ENCODE measurements at regions not wholly inside any gene's neighbourhood (a gene's known extent, or its start where the extent isn't known, plus 50 kb on each side); places are given as distances from the start of the nearest gene placed in this dataset.

GRCh38 chr13:71977028-71977427, 110.0 kb upstream of the DACH1 start:
- DNase-seq = no peak
- H3K36me3 ChIP-seq (ENCODE audit: insufficient read depth, low read length) = no peaks in the 10 kb centered on the region
- no peaks in the 10 kb centered on the region for H3K36me3 Mint-ChIP-seq (ENCODE audit: low read depth)
- H3K4me3 Mint-ChIP-seq = no peak overlapping the region
- no peaks in the 10 kb centered on the region for H3K9me3 Mint-ChIP-seq
- H3K27ac Mint-ChIP-seq = no peak overlapping the region
- intact Hi-C loops (cut with DNase I, micrococcal nuclease) = no loop called here
- no peak overlapping the region for H3K4me3 ChIP-seq (ENCODE audit: low read length)
- ChIA-PET POLR2A (no interaction called here), CTCF (no interaction called here)
- H3K4me1 Mint-ChIP-seq (ENCODE audit: low read depth) = no peaks in the 10 kb centered on the region
- H3K27me3 Mint-ChIP-seq = no peaks in the 10 kb centered on the region
- no peaks in the 10 kb centered on the region for H3K27me3 ChIP-seq (ENCODE audit: control insufficient read depth in 1 of 2, insufficient read depth in 2 of 2, low read length in 2 of 2)
- H3K4me1 ChIP-seq (ENCODE audit: insufficient read depth, low read length) = no peaks in the 10 kb centered on the region
- peaks cover 0 to 7% of the 10 kb centered on the region in 2 experiments for H3K9me3 ChIP-seq (ENCODE audit: control insufficient read depth in 1 of 2, insufficient read depth in 1 of 2, low read length in 2 of 2)
- no peak overlapping the region for H3K27ac ChIP-seq (ENCODE audit: low read depth in 1 of 2, low read length in 2 of 2)
- no peak for ATAC-seq (ENCODE audit: poor library complexity)
- TF ChIP-seq CTCF (IDR thresholded peaks at IDR 0.05) = no peak

DNA sequence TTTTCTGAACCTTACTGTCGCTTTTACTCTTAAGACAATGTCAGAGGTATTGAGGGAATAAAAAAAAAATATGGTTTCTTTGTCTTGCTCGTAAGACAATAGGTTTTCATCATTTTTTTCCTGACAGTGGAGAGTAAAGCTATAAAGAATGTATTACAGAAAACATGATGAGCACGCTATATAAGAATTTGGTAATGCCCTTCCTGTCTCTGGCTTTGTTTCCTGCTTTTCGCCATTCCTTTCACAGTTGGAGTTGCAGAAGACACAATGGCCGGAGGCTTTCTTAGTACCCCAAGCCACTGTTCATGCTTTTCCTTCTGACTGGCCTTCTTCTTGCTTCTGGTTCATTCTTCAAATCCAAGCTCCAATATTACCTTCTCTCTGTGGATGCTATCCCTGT, 101.0 kb upstream of the DACH1 start:
- Histone ChIP-seq H3K27me3 (ENCODE audit: control insufficient read depth in 1 of 2, insufficient read depth in 2 of 2, low read length in 2 of 2) (no peaks in the 10 kb centered on the region), H3K36me3 (ENCODE audit: insufficient read depth, low read length) (no peaks in the 10 kb centered on the region), H3K4me1 (ENCODE audit: insufficient read depth, low read length) (no peaks in the 10 kb centered on the region), H3K9me3 (ENCODE audit: control insufficient read depth in 1 of 2, insufficient read depth in 1 of 2, low read length in 2 of 2) (peaks cover 0 to 3% of the 10 kb centered on the region in 2 experiments), H3K4me3 (ENCODE audit: low read length) (no peak overlapping the region), H3K27ac (ENCODE audit: low read depth in 1 of 2, low read length in 2 of 2) (no peak overlapping the region)
- H3K9me3 Mint-ChIP-seq = no peaks in the 10 kb centered on the region
- intact Hi-C loops (cut with DNase I, micrococcal nuclease) = no loop called here
- H3K27ac Mint-ChIP-seq = no peak overlapping the region
- ChIA-PET POLR2A (no interaction called here), CTCF (no interaction called here)
- no peaks in the 10 kb centered on the region for H3K36me3 Mint-ChIP-seq (ENCODE audit: low read depth)
- no peak overlapping the region for H3K4me3 Mint-ChIP-seq
- no peaks in the 10 kb centered on the region for H3K4me1 Mint-ChIP-seq (ENCODE audit: low read depth)
- H3K27me3 Mint-ChIP-seq = no peaks in the 10 kb centered on the region
- DNase-seq (no peak), ATAC-seq (ENCODE audit: poor library complexity) (no peak)
- TF ChIP-seq CTCF (IDR thresholded peaks at IDR 0.05) = no peak

- intact Hi-C loops (cut with DNase I, micrococcal nuclease) = no loop called here
- ATAC-seq (ENCODE audit: poor library complexity) = no peak
Measured at GRCh38 chr13:71964491-71965100, 97.6 kb upstream of the DACH1 start.

More at GRCh38 chr13:71964491-71965100, 97.6 kb upstream of the DACH1 start:
- peaks cover 0 to 3% of the 10 kb centered on the region in 2 experiments for H3K9me3 ChIP-seq (ENCODE audit: control insufficient read depth in 1 of 2, insufficient read depth in 1 of 2, low read length in 2 of 2)
- TF ChIP-seq CTCF (IDR thresholded peaks at IDR 0.05) = no peak
- no peak overlapping the region for H3K4me3 ChIP-seq (ENCODE audit: low read length)
- Mint-ChIP-seq H3K4me1 (ENCODE audit: low read depth) (no peaks in the 10 kb centered on the region), H3K4me3 (peak overlapping the region; percentile 49), H3K27ac (no peak overlapping the region), H3K27me3 (no peaks in the 10 kb centered on the region), H3K9me3 (no peaks in the 10 kb centered on the region), H3K36me3 (ENCODE audit: low read depth) (no peaks in the 10 kb centered on the region)
- no peaks in the 10 kb centered on the region for H3K4me1 ChIP-seq (ENCODE audit: insufficient read depth, low read length)
- no peak overlapping the region for H3K27ac ChIP-seq (ENCODE audit: low read depth in 1 of 2, low read length in 2 of 2)
- no peaks in the 10 kb centered on the region for H3K36me3 ChIP-seq (ENCODE audit: insufficient read depth, low read length)
- ChIA-PET CTCF (no interaction called here), POLR2A (no interaction called here)
- no peaks in the 10 kb centered on the region for H3K27me3 ChIP-seq (ENCODE audit: control insufficient read depth in 1 of 2, insufficient read depth in 2 of 2, low read length in 2 of 2)
- DNase-seq = no peak
